HUDEP-2 (cell line): ENCODE measurements at regions not wholly inside any gene's neighbourhood (a gene's known extent, or its start where the extent isn't known, plus 50 kb on each side); places are given as distances from the start of the nearest gene placed in this dataset.
"Not testable (repeated sequence)": the region's sequence is repeated elsewhere in the genome, so short reads cannot be mapped to it uniquely, and the experiment has no call there.

Experiments used
- DNase-seq, 76 experiments: peaks; one replicate each; lab custom pipeline; 2025; ENCODE audit not compliant: unreplicated experiment in 76 of 76; lab: John Stamatoyannopoulos, UW

GRCh38 chr20:52098186-52098585 lies 93.4 kb downstream of the ZFP64 start:
- DNase-seq: no peak

- no peak for DNase-seq
Measured at GRCh38 chr20:52096117-52096516, 95.5 kb downstream of the ZFP64 start.

- no peak for DNase-seq
Measured at GRCh38 chr20:52094693-52095092, 96.9 kb downstream of the ZFP64 start.

- DNase-seq: no peak
Measured at GRCh38 chr20:52093575-52093974, 98.0 kb downstream of the ZFP64 start.

- no peak for DNase-seq
Measured at GRCh38 chr20:52090035-52090434, 101.5 kb downstream of the ZFP64 start.

- DNase-seq: no peak
Measured at GRCh38 chr20:52087471-52087870, 104.1 kb downstream of the ZFP64 start.

- DNase-seq: no peak
Measured at GRCh38 chr20:52086878-52087277, 104.7 kb downstream of the ZFP64 start.

GRCh38 chr20:52084727-52085126 lies 106.9 kb downstream of the ZFP64 start:
- no peak for DNase-seq

- DNase-seq: peak in 45 of 76 experiments; percentile 3 to 62 (median 26)
Measured at GRCh38 chr20:52083627-52084232, 107.8 kb downstream of the ZFP64 start.

GRCh38 chr20:52082612-52083011 lies 109.0 kb downstream of the ZFP64 start:
- no peak for DNase-seq

GRCh38 chr20:52081791-52082190 lies 109.8 kb downstream of the ZFP64 start:
- DNase-seq: no peak

- DNase-seq: no peak
Measured at GRCh38 chr20:52081066-52081465, 110.5 kb downstream of the ZFP64 start.

- no peak for DNase-seq
Measured at GRCh38 chr20:52078289-52078688, 113.3 kb downstream of the ZFP64 start.

GRCh38 chr20:52076164-52076563 lies 115.4 kb downstream of the ZFP64 start:
- DNase-seq: peak in 15 of 76 experiments; percentile 0 to 32 (median 8)

GRCh38 chr20:52075400-52075799 lies 116.2 kb downstream of the ZFP64 start:
- DNase-seq: no peak

GRCh38 chr20:52071136-52071535 lies 120.4 kb downstream of the ZFP64 start:
- DNase-seq: no peak

- DNase-seq: no peak
Measured at GRCh38 chr20:52064931-52065330, 126.6 kb downstream of the ZFP64 start.

- DNase-seq: no peak
Measured at GRCh38 chr20:52062452-52063209, 128.9 kb downstream of the ZFP64 start.

- DNase-seq: no peak
Measured at GRCh38 chr20:52060794-52061714, 130.5 kb downstream of the ZFP64 start.

GRCh38 chr20:52057133-52057532 lies 134.4 kb downstream of the ZFP64 start:
- DNase-seq: not testable (repeated sequence)
